ENCODE measurements at regions not wholly inside any gene's neighbourhood (a gene's known extent, or its start where the extent isn't known, plus 50 kb on each side); places are given as distances from the start of the nearest gene placed in this dataset.
"Not testable (repeated sequence)": the region's sequence is repeated elsewhere in the genome, so short reads cannot be mapped to it uniquely, and the experiment has no call there.

GRCh38 chr5:98231089-98231488, 542.4 kb upstream of the RGMB start:
- no peak overlapping the region for H3K9ac ChIP-seq (ENCODE audit: insufficient read depth, low read length, poor library complexity, severe bottlenecking)
- Mint-ChIP-seq H3K4me1 (no peaks in the 10 kb centered on the region), H3K27me3 (ENCODE audit: low read depth in 3 of 3) (no peaks in the 10 kb centered on the region), H3K27ac (no peak overlapping the region), H3K4me3 (no peak overlapping the region), H3K36me3 (no peaks in the 10 kb centered on the region), H3K9me3 (peaks cover 6 to 18% (median 10%) of the 10 kb centered on the region in 7 donors)
- no peak overlapping the region for H3K27ac ChIP-seq (ENCODE audit: low read depth in 1 of 2, low read length in 2 of 2)
- no peaks in the 10 kb centered on the region for H3K79me2 ChIP-seq (ENCODE audit: insufficient read depth, low read length)
- WGBS (ENCODE audit: insufficient coverage): 100% methylated on average over 1 of the region's 4 CpGs
- H3K4me1 ChIP-seq (ENCODE audit: control insufficient read depth in 1 of 2, insufficient read depth in 2 of 2, low read length in 2 of 2): no peaks in the 10 kb centered on the region
- H3K4me3 ChIP-seq (replicated peaks in 1 of 3; ENCODE audit: low read depth in 2 of 3, low read length in 3 of 3): no peak overlapping the region
- TF ChIP-seq CTCF (IDR thresholded peaks at IDR 0.05): no peak
- no peaks in the 10 kb centered on the region for H4K20me1 ChIP-seq (ENCODE audit: insufficient read depth, low read length)
- H2AFZ ChIP-seq (ENCODE audit: insufficient read depth, low read depth, low read length, poor library complexity, severe bottlenecking): no peak overlapping the region
- no peak for DNase-seq
- no peaks in the 10 kb centered on the region for H3K36me3 ChIP-seq (replicated peaks in 1 of 2; ENCODE audit: control insufficient read depth in 1 of 2, insufficient read depth in 2 of 2, low read length in 2 of 2)
- intact Hi-C loops (cut with micrococcal nuclease): no loop called here
- peaks cover 19 to 24% of the 10 kb centered on the region in 2 donors for H3K9me3 ChIP-seq (replicated peaks in 1 of 2; ENCODE audit: control insufficient read depth in 1 of 2, insufficient read depth in 1 of 2, low read length in 2 of 2)
- H3K27me3 ChIP-seq (ENCODE audit: control insufficient read depth in 2 of 2, insufficient read depth in 2 of 2, low read length in 2 of 2): no peaks in the 10 kb centered on the region
- no peak overlapping the region for H3K4me2 ChIP-seq (replicated peaks; ENCODE audit: extremely low read depth, low read length, poor library complexity, severe bottlenecking)

- H3K4me1 ChIP-seq (ENCODE audit: control insufficient read depth in 1 of 2, insufficient read depth in 2 of 2, low read length in 2 of 2); H3K4me3 Mint-ChIP-seq; H3K27me3 ChIP-seq (ENCODE audit: control insufficient read depth in 2 of 2, insufficient read depth in 2 of 2, low read length in 2 of 2); DNase-seq; H3K27ac ChIP-seq (ENCODE audit: low read depth in 1 of 2, low read length in 2 of 2); H3K9ac ChIP-seq (ENCODE audit: insufficient read depth, low read length, poor library complexity, severe bottlenecking); H3K27me3 Mint-ChIP-seq (ENCODE audit: low read depth in 3 of 3); H3K36me3 Mint-ChIP-seq; H4K20me1 ChIP-seq (ENCODE audit: insufficient read depth, low read length); H3K4me3 ChIP-seq (replicated peaks in 1 of 3; ENCODE audit: low read depth in 2 of 3, low read length in 3 of 3); intact Hi-C loops (cut with micrococcal nuclease); H3K79me2 ChIP-seq (ENCODE audit: insufficient read depth, low read length); H3K27ac Mint-ChIP-seq; H2AFZ ChIP-seq (ENCODE audit: insufficient read depth, low read depth, low read length, poor library complexity, severe bottlenecking); H3K4me1 Mint-ChIP-seq; H3K36me3 ChIP-seq (replicated peaks in 1 of 2; ENCODE audit: control insufficient read depth in 1 of 2, insufficient read depth in 2 of 2, low read length in 2 of 2); H3K9me3 ChIP-seq (replicated peaks in 1 of 2; ENCODE audit: control insufficient read depth in 1 of 2, insufficient read depth in 1 of 2, low read length in 2 of 2); H3K4me2 ChIP-seq (replicated peaks; ENCODE audit: extremely low read depth, low read length, poor library complexity, severe bottlenecking): not testable (repeated sequence)
- H3K9me3 Mint-ChIP-seq: peaks cover 2 to 17% (median 12%) of the 10 kb centered on the region in 7 donors
- no CpG with 5 or more reads among the region's 5 CpGs for WGBS (ENCODE audit: insufficient coverage)
Observed at GRCh38 chr5:98237794-98238193, 535.7 kb upstream of the RGMB start.
